ENCODE measurements at regions not wholly inside any gene's neighbourhood (a gene's known extent, or its start where the extent isn't known, plus 50 kb on each side); places are given as distances from the start of the nearest gene placed in this dataset.

GRCh38 chr7:121755818-121756552 lies 117.0 kb upstream of the PTPRZ1 start:
- no peak for ATAC-seq
- H3K27ac ChIP-seq (ENCODE audit: low read length): no peak overlapping the region
- no peaks in the 10 kb centered on the region for H3K9me3 ChIP-seq (ENCODE audit: control insufficient read depth, insufficient read depth, low read depth, low read length)
- CTCF ChIA-PET: no interaction called here
- 0 out of 2 replicates have a peak, but pooled peaks cover 6% of the 10 kb centered on the region for H3K27me3 ChIP-seq (ENCODE audit: control insufficient read depth, insufficient read depth, low read length)
- no peak for DNase-seq (ENCODE audit: low read depth, low spot score)
- H3K4me1 ChIP-seq (ENCODE audit: control insufficient read depth, insufficient read depth, low read length): no peaks in the 10 kb centered on the region
- TF ChIP-seq SIN3A (IDR thresholded peaks at IDR 0.05; ENCODE audit: borderline replicate concordance, insufficient read depth, low read depth, low read length) (no peak), TCF7L2 (IDR thresholded peaks at IDR 0.05; ENCODE audit: low read depth, low read length) (no peak), CTCF (IDR thresholded peaks at IDR 0.05) (no peak), REST (IDR thresholded peaks at IDR 0.05; ENCODE audit: insufficient read depth in 1 of 2, low read depth in 2 of 2, low read length in 1 of 2) (no peak), POLR2AphosphoS5 (IDR thresholded peaks at IDR 0.05; ENCODE audit: low read depth, low read length) (no peak)
- POLR2A ChIA-PET: interaction anchor here (0.6 kb wide), 1 partner anchor 402 kb away, joined by 5 read pairs; no protein-coding TSS in a partner anchor
- BruUV-seq (replicated peaks): no TSS peak
- in situ Hi-C loops (cut with HindIII; ENCODE audit: low pct_unique_long_range_greater_than_20kb, low sequenced_read_pairs): no loop called here
- no peak overlapping the region for H3K4me3 ChIP-seq (ENCODE audit: low read depth in 2 of 2, low read length in 2 of 2)
- no peaks in the 10 kb centered on the region for H3K36me3 ChIP-seq (ENCODE audit: control insufficient read depth, insufficient read depth, low read length)
- intact Hi-C loops (cut with micrococcal nuclease; ENCODE audit: unreplicated experiment): no loop called here

GRCh38 chr7:121755286-121755685 lies 117.7 kb upstream of the PTPRZ1 start:
- in situ Hi-C loops (cut with HindIII; ENCODE audit: low pct_unique_long_range_greater_than_20kb, low sequenced_read_pairs): no loop called here
- intact Hi-C loops (cut with micrococcal nuclease; ENCODE audit: unreplicated experiment): no loop called here

More at GRCh38 chr7:121755286-121755685, 117.7 kb upstream of the PTPRZ1 start:
- DNase-seq (ENCODE audit: low read depth, low spot score): no peak
- no peak for ATAC-seq
- 0 out of 2 replicates have a peak, but pooled peaks cover 6% of the 10 kb centered on the region for H3K27me3 ChIP-seq (ENCODE audit: control insufficient read depth, insufficient read depth, low read length)
- CTCF ChIA-PET: no interaction called here
- H3K36me3 ChIP-seq (ENCODE audit: control insufficient read depth, insufficient read depth, low read length): no peaks in the 10 kb centered on the region
- BruUV-seq (replicated peaks): no TSS peak
- POLR2A ChIA-PET: interaction anchor here (0.6 kb wide), 1 partner anchor 403 kb away, joined by 5 read pairs; no protein-coding TSS in a partner anchor
- no peak overlapping the region for H3K27ac ChIP-seq (ENCODE audit: low read length)
- no peak for TF ChIP-seq REST (IDR thresholded peaks at IDR 0.05; ENCODE audit: insufficient read depth in 1 of 2, low read depth in 2 of 2, low read length in 1 of 2)
- no peak for TF ChIP-seq TCF7L2 (IDR thresholded peaks at IDR 0.05; ENCODE audit: low read depth, low read length)
- H3K4me1 ChIP-seq (ENCODE audit: control insufficient read depth, insufficient read depth, low read length): no peaks in the 10 kb centered on the region
- no peak overlapping the region for H3K4me3 ChIP-seq (ENCODE audit: low read depth in 2 of 2, low read length in 2 of 2)
- no peaks in the 10 kb centered on the region for H3K9me3 ChIP-seq (ENCODE audit: control insufficient read depth, insufficient read depth, low read depth, low read length)
